ENCODE measurements at regions not wholly inside any gene's neighbourhood (a gene's known extent, or its start where the extent isn't known, plus 50 kb on each side); places are given as distances from the start of the nearest gene placed in this dataset.

GRCh38 chr1:61518670-61519400 lies 206.1 kb downstream of the TM2D1 start:
- DNase-seq (ENCODE audit: extremely low spot score): no peak
- no peaks in the 10 kb centered on the region for H3K4me1 ChIP-seq
- no peaks in the 10 kb centered on the region for H3K27me3 ChIP-seq
- TF ChIP-seq EP300 (IDR thresholded peaks at IDR 0.05): no peak
- no peak for TF ChIP-seq POLR2AphosphoS5 (IDR thresholded peaks at IDR 0.05)
- TF ChIP-seq POLR2A (IDR thresholded peaks at IDR 0.05; ENCODE audit: low read depth): no peak
- no peak for TF ChIP-seq CTCF (IDR thresholded peaks at IDR 0.05)
- H3K27ac ChIP-seq (replicated peaks in 1 of 4): no peak overlapping the region
- H3K9me3 ChIP-seq: no peaks in the 10 kb centered on the region
- 85% methylated on average over 1 of the region's 1 CpG for WGBS
- intact Hi-C loops (cut with DNase I): no loop called here
- H3K36me3 ChIP-seq: no peaks in the 10 kb centered on the region
- no peak overlapping the region for H3K4me3 ChIP-seq

- Histone ChIP-seq H3K4me1 (no peaks in the 10 kb centered on the region), H3K36me3 (no peaks in the 10 kb centered on the region), H3K27ac (replicated peaks in 1 of 4) (no peak overlapping the region), H3K27me3 (no peaks in the 10 kb centered on the region), H3K9me3 (no peaks in the 10 kb centered on the region), H3K4me3 (no peak overlapping the region)
- TF ChIP-seq POLR2A (IDR thresholded peaks at IDR 0.05; ENCODE audit: low read depth) (no peak), POLR2AphosphoS5 (IDR thresholded peaks at IDR 0.05) (no peak), CTCF (IDR thresholded peaks at IDR 0.05) (no peak), EP300 (IDR thresholded peaks at IDR 0.05) (no peak)
- DNase-seq (ENCODE audit: extremely low spot score): no peak
- WGBS: 93% methylated on average over 4 of the region's 4 CpGs
- intact Hi-C loops (cut with DNase I): no loop called here
These were observed 207.6 kb downstream of the TM2D1 start for GRCh38 chr1:61517345-61517744.

- 97% methylated on average over 2 of the region's 2 CpGs for WGBS
These were observed 209.8 kb downstream of the TM2D1 start for GRCh38 chr1:61515096-61515495.

More at GRCh38 chr1:61515096-61515495, 209.8 kb downstream of the TM2D1 start:
- Histone ChIP-seq H3K27me3 (no peaks in the 10 kb centered on the region), H3K9me3 (no peaks in the 10 kb centered on the region), H3K27ac (replicated peaks in 1 of 4) (no peak overlapping the region), H3K36me3 (no peaks in the 10 kb centered on the region), H3K4me3 (no peak overlapping the region), H3K4me1 (no peaks in the 10 kb centered on the region)
- no peak for DNase-seq (ENCODE audit: extremely low spot score)
- intact Hi-C loops (cut with DNase I): no loop called here
- no peak for TF ChIP-seq CTCF (IDR thresholded peaks at IDR 0.05)
- TF ChIP-seq POLR2AphosphoS5 (IDR thresholded peaks at IDR 0.05): no peak
- no peak for TF ChIP-seq POLR2A (IDR thresholded peaks at IDR 0.05; ENCODE audit: low read depth)
- TF ChIP-seq EP300 (IDR thresholded peaks at IDR 0.05): no peak

Data from esophagus muscularis mucosa (tissue), 4 donors.